ENCODE measurements at regions not wholly inside any gene's neighbourhood (a gene's known extent, or its start where the extent isn't known, plus 50 kb on each side); places are given as distances from the start of the nearest gene placed in this dataset.
"Not testable (repeated sequence)": the region's sequence is repeated elsewhere in the genome, so short reads cannot be mapped to it uniquely, and the experiment has no call there.

- TF ChIP-seq FOXP2 (optimal IDR thresholded peaks at IDR 0.05; ENCODE audit: control extremely low read depth, extremely low read length, insufficient read depth) (no peak), POLR2AphosphoS5 (IDR thresholded peaks at IDR 0.05; ENCODE audit: borderline replicate concordance, low read depth, low read length) (no peak), EZH2 (IDR thresholded peaks at IDR 0.05) (no peak)
- no peak overlapping the region; the same call in 1 of the 2 replicates for H3K4me3 ChIP-seq
- no peaks in the 10 kb centered on the region for H3K9me3 ChIP-seq (ENCODE audit: low read depth, low read length)
- no peaks in the 10 kb centered on the region for H3K36me3 ChIP-seq (ENCODE audit: insufficient read depth, low read length)
- DNase-seq (ENCODE audit: low read depth, low spot score) = no peak
- H3K27ac ChIP-seq = no peak overlapping the region
- H3K9ac ChIP-seq (ENCODE audit: insufficient read length) = no peak overlapping the region
Measured at GRCh38 chr2:84314901-84315330, 144.2 kb downstream of the SUCLG1 start.

- Histone ChIP-seq H3K9ac (ENCODE audit: insufficient read length) (no peak overlapping the region), H3K4me3 (no peak overlapping the region), H3K9me3 (ENCODE audit: low read depth, low read length) (no peaks in the 10 kb centered on the region), H3K27ac (no peak overlapping the region), H3K36me3 (ENCODE audit: insufficient read depth, low read length) (no peaks in the 10 kb centered on the region)
- no peak for DNase-seq (ENCODE audit: low read depth, low spot score)
- TF ChIP-seq FOXP2 (optimal IDR thresholded peaks at IDR 0.05; ENCODE audit: control extremely low read depth, extremely low read length, insufficient read depth) (no peak), POLR2AphosphoS5 (IDR thresholded peaks at IDR 0.05; ENCODE audit: borderline replicate concordance, low read depth, low read length) (no peak), EZH2 (IDR thresholded peaks at IDR 0.05) (no peak)
Measured at GRCh38 chr2:84314250-84314649, 144.8 kb downstream of the SUCLG1 start.

GRCh38 chr2:84309281-84309680, 149.8 kb downstream of the SUCLG1 start:
- no peak overlapping the region for H3K9ac ChIP-seq (ENCODE audit: insufficient read length)
- no peak overlapping the region for H3K27ac ChIP-seq
- no peak for DNase-seq (ENCODE audit: low read depth, low spot score)
- TF ChIP-seq EZH2 (IDR thresholded peaks at IDR 0.05) (no peak), POLR2AphosphoS5 (IDR thresholded peaks at IDR 0.05; ENCODE audit: borderline replicate concordance, low read depth, low read length) (no peak), FOXP2 (optimal IDR thresholded peaks at IDR 0.05; ENCODE audit: control extremely low read depth, extremely low read length, insufficient read depth) (no peak)
- no peaks in the 10 kb centered on the region for H3K9me3 ChIP-seq (ENCODE audit: low read depth, low read length)
- no peak overlapping the region for H3K4me3 ChIP-seq
- no peaks in the 10 kb centered on the region for H3K36me3 ChIP-seq (ENCODE audit: insufficient read depth, low read length)

- no peak for DNase-seq (ENCODE audit: low read depth, low spot score)
- no peaks in the 10 kb centered on the region for H3K36me3 ChIP-seq (ENCODE audit: insufficient read depth, low read length)
- TF ChIP-seq POLR2AphosphoS5 (IDR thresholded peaks at IDR 0.05; ENCODE audit: borderline replicate concordance, low read depth, low read length) (no peak), EZH2 (IDR thresholded peaks at IDR 0.05) (no peak), FOXP2 (optimal IDR thresholded peaks at IDR 0.05; ENCODE audit: control extremely low read depth, extremely low read length, insufficient read depth) (no peak)
- H3K9me3 ChIP-seq (ENCODE audit: low read depth, low read length) = no peaks in the 10 kb centered on the region
- no peak overlapping the region for H3K9ac ChIP-seq (ENCODE audit: insufficient read length)
- H3K4me3 ChIP-seq = no peak overlapping the region
- no peak overlapping the region for H3K27ac ChIP-seq
Measured at GRCh38 chr2:84306361-84306760, 152.7 kb downstream of the SUCLG1 start.

GRCh38 chr2:84302513-84303412, 156.3 kb downstream of the SUCLG1 start:
- no peak for DNase-seq (ENCODE audit: low read depth, low spot score)
- Histone ChIP-seq H3K36me3 (ENCODE audit: insufficient read depth, low read length) (no peaks in the 10 kb centered on the region), H3K4me3 (no peak overlapping the region), H3K9me3 (ENCODE audit: low read depth, low read length) (no peaks in the 10 kb centered on the region), H3K9ac (ENCODE audit: insufficient read length) (no peak overlapping the region), H3K27ac (no peak overlapping the region)
- TF ChIP-seq EZH2 (IDR thresholded peaks at IDR 0.05) (no peak), POLR2AphosphoS5 (IDR thresholded peaks at IDR 0.05; ENCODE audit: borderline replicate concordance, low read depth, low read length) (no peak), FOXP2 (optimal IDR thresholded peaks at IDR 0.05; ENCODE audit: control extremely low read depth, extremely low read length, insufficient read depth) (no peak)

- Histone ChIP-seq H3K4me3 (no peak overlapping the region), H3K9me3 (ENCODE audit: low read depth, low read length) (no peaks in the 10 kb centered on the region), H3K36me3 (ENCODE audit: insufficient read depth, low read length) (no peaks in the 10 kb centered on the region), H3K9ac (ENCODE audit: insufficient read length) (no peak overlapping the region), H3K27ac (no peak overlapping the region)
- DNase-seq (ENCODE audit: low read depth, low spot score) = no peak
- TF ChIP-seq POLR2AphosphoS5 (IDR thresholded peaks at IDR 0.05; ENCODE audit: borderline replicate concordance, low read depth, low read length) = no peak
- TF ChIP-seq EZH2 (IDR thresholded peaks at IDR 0.05) = no peak
- TF ChIP-seq FOXP2 (optimal IDR thresholded peaks at IDR 0.05; ENCODE audit: control extremely low read depth, extremely low read length, insufficient read depth) = no peak
Measured at GRCh38 chr2:84301717-84302116, 157.4 kb downstream of the SUCLG1 start.

GRCh38 chr2:84300696-84301029, 158.4 kb downstream of the SUCLG1 start:
- no peak for DNase-seq (ENCODE audit: low read depth, low spot score)
- Histone ChIP-seq H3K9ac (ENCODE audit: insufficient read length) (no peak overlapping the region), H3K27ac (no peak overlapping the region), H3K36me3 (ENCODE audit: insufficient read depth, low read length) (no peaks in the 10 kb centered on the region), H3K9me3 (ENCODE audit: low read depth, low read length) (no peaks in the 10 kb centered on the region), H3K4me3 (no peak overlapping the region)
- TF ChIP-seq EZH2 (IDR thresholded peaks at IDR 0.05) (no peak), POLR2AphosphoS5 (IDR thresholded peaks at IDR 0.05; ENCODE audit: borderline replicate concordance, low read depth, low read length) (no peak), FOXP2 (optimal IDR thresholded peaks at IDR 0.05; ENCODE audit: control extremely low read depth, extremely low read length, insufficient read depth) (no peak)

GRCh38 chr2:84300001-84300695, 158.9 kb downstream of the SUCLG1 start:
- H3K9me3 ChIP-seq (ENCODE audit: low read depth, low read length); DNase-seq (ENCODE audit: low read depth, low spot score); H3K36me3 ChIP-seq (ENCODE audit: insufficient read depth, low read length); H3K9ac ChIP-seq (ENCODE audit: insufficient read length); H3K4me3 ChIP-seq; H3K27ac ChIP-seq: not testable (repeated sequence)

Data from SK-N-MC (cell line).